Gastroesophageal sphincter (tissue), 4 donors: ENCODE measurements at regions not wholly inside any gene's neighbourhood (a gene's known extent, or its start where the extent isn't known, plus 50 kb on each side); places are given as distances from the start of the nearest gene placed in this dataset.

Source experiments
- ATAC-seq: fragments of 150-250 bp; one replicate; pipeline ENCODE4 v1.9.1; 2016; ENCODE audit warnings: mild to moderate bottlenecking, moderate library complexity
- H3K27ac ChIP-seq, 4 donors: fragments of 200-600 bp; sonication (generic) in 3 of 4; 1 replicate in 3 of 4; 2 replicates in 1 of 4; pipeline ENCODE4 v1.5.1; 2016 to 2019
- H3K27me3 ChIP-seq: fragments of 200-600 bp; sonication (generic); one replicate; pipeline ENCODE4 v1.5.1; 2019
- H3K36me3 ChIP-seq, 2 donors: fragments of 200-600 bp; sonication (generic); one replicate each; pipeline ENCODE4 v1.5.1; 2019; ENCODE audit warnings: control low read depth in 1 of 2
- H3K4me1 ChIP-seq, 3 donors: fragments of 200-600 bp; sonication (generic); 1 replicate in 2 of 3; 2 replicates in 1 of 3; pipeline ENCODE4 v1.5.1; 2016 to 2019; ENCODE audit warnings: control low read depth in 2 of 3
- H3K4me3 ChIP-seq, 2 donors: fragments of 200-600 bp; sonication (generic); one replicate each; pipeline ENCODE4 v1.5.1; 2019; ENCODE audit warnings: mild to moderate bottlenecking in 1 of 2, moderate library complexity in 1 of 2
- H3K9me3 ChIP-seq, 3 donors: fragments of 200-600 bp; sonication (generic); one replicate each; pipeline ENCODE4 v1.5.1; 2017 to 2019; ENCODE audit warnings: control low read depth in 2 of 3
- CTCF ChIP-seq, 4 experiments: fragments of 200-600 bp in 2 of 4; fragments of 450-650 bp in 2 of 4; sonication (generic) in 1 of 4; IDR thresholded peaks; one replicate each; pipeline ENCODE4 v1.5.1; 2017 to 2019; ENCODE audit warnings: antibody characterized with exemption in 4 of 4, mild to moderate bottlenecking in 2 of 4, moderate library complexity in 2 of 4
- EP300 ChIP-seq: sonication (generic); formaldehyde crosslinking; IDR thresholded peaks from one replicate; pipeline ENCODE4 v1.6.1; 2017; ENCODE audit warnings: antibody characterized with exemption, mild to moderate bottlenecking
- POLR2A ChIP-seq, 2 donors: fragments of 450-650 bp; IDR thresholded peaks; one replicate each; pipeline ENCODE4 v1.6.1; 2017; ENCODE audit warnings: antibody characterized with exemption in 2 of 2, mild to moderate bottlenecking in 2 of 2, moderate library complexity in 1 of 2
- POLR2AphosphoS5 ChIP-seq: sonication (generic); formaldehyde crosslinking; IDR thresholded peaks from one replicate; pipeline ENCODE4 v1.6.1; 2017; ENCODE audit warnings: antibody characterized with exemption
- WGBS, 2 donors: methylation state at CpG; one replicate each; pipeline ENCODE4 v1.1.5; 2018; ENCODE audit warnings: low coverage in 1 of 2; 5-methylcytosine and 5-hydroxymethylcytosine counted together

GRCh38 chr12:127556231-127556886, 710.6 kb upstream of the TMEM132C start:
- Histone ChIP-seq H3K4me3 (no peak overlapping the region), H3K27me3 (no peaks in the 10 kb centered on the region), H3K9me3 (peaks cover 0 to 5% (median 0%) of the 10 kb centered on the region in 3 donors), H3K27ac (no peak overlapping the region), H3K36me3 (no peaks in the 10 kb centered on the region), H3K4me1 (no peaks in the 10 kb centered on the region)
- no peak for ATAC-seq
- TF ChIP-seq CTCF (IDR thresholded peaks at IDR 0.05): no peak
- no peak for TF ChIP-seq POLR2A (IDR thresholded peaks at IDR 0.05)
- no peak for TF ChIP-seq POLR2AphosphoS5
- TF ChIP-seq EP300: no peak

- no peak overlapping the region for H3K27ac ChIP-seq
- 56 to 65% methylated on average over 3 of the region's 3 CpGs for WGBS, 2 donors
- no peaks in the 10 kb centered on the region for H3K4me1 ChIP-seq
- H3K9me3 ChIP-seq: no peaks in the 10 kb centered on the region
- H3K36me3 ChIP-seq: no peaks in the 10 kb centered on the region
- TF ChIP-seq EP300: no peak
- TF ChIP-seq CTCF (IDR thresholded peaks at IDR 0.05): no peak
- TF ChIP-seq POLR2A (IDR thresholded peaks at IDR 0.05): no peak
- no peak for TF ChIP-seq POLR2AphosphoS5
- no peak overlapping the region for H3K4me3 ChIP-seq
- peaks cover 5% of the 10 kb centered on the region for H3K27me3 ChIP-seq
- no peak for ATAC-seq
Observed at GRCh38 chr12:127558361-127558760, 708.6 kb upstream of the TMEM132C start.

- no peak overlapping the region for H3K4me3 ChIP-seq
- no peak for ATAC-seq
- no peaks in the 10 kb centered on the region for H3K4me1 ChIP-seq
- H3K27me3 ChIP-seq: peaks cover 7% of the 10 kb centered on the region
- no peaks in the 10 kb centered on the region for H3K36me3 ChIP-seq
- no peaks in the 10 kb centered on the region for H3K9me3 ChIP-seq
- TF ChIP-seq CTCF (IDR thresholded peaks at IDR 0.05): peak in 2 of 4 experiments; percentile 4 to 29
- TF ChIP-seq POLR2A (IDR thresholded peaks at IDR 0.05): no peak
- 15 to 24% methylated on average over 3 to 12 of the region's 12 CpGs for WGBS, 2 donors
- H3K27ac ChIP-seq: no peak overlapping the region
Observed at GRCh38 chr12:127559349-127560040, 707.5 kb upstream of the TMEM132C start.

- ATAC-seq: no peak
- Histone ChIP-seq H3K9me3 (peaks cover 0 to 5% (median 0%) of the 10 kb centered on the region in 3 donors), H3K27ac (no peak overlapping the region), H3K4me1 (no peaks in the 10 kb centered on the region), H3K4me3 (no peak overlapping the region), H3K27me3 (peaks cover 13% of the 10 kb centered on the region), H3K36me3 (no peaks in the 10 kb centered on the region)
- WGBS, 2 donors: 83% methylated on average over 1 of the region's 4 CpGs; no CpG with 5 or more reads in 1 of the 2 donors
- TF ChIP-seq EP300 (no peak), CTCF (IDR thresholded peaks at IDR 0.05) (no peak), POLR2A (IDR thresholded peaks at IDR 0.05) (no peak), POLR2AphosphoS5 (no peak)
Observed at GRCh38 chr12:127560041-127560478, 706.9 kb upstream of the TMEM132C start.

- H3K4me1 ChIP-seq: no peaks in the 10 kb centered on the region
- 81 to 88% methylated on average over 1 to 2 of the region's 2 CpGs for WGBS, 2 donors
- no peak overlapping the region for H3K27ac ChIP-seq
- TF ChIP-seq EP300: no peak
- TF ChIP-seq CTCF (IDR thresholded peaks at IDR 0.05): no peak
- H3K27me3 ChIP-seq: peaks cover 18% of the 10 kb centered on the region
- no peak overlapping the region for H3K4me3 ChIP-seq
- no peaks in the 10 kb centered on the region for H3K36me3 ChIP-seq
- H3K9me3 ChIP-seq: peaks cover 0 to 11% (median 0%) of the 10 kb centered on the region in 3 donors
- no peak for ATAC-seq
Observed at GRCh38 chr12:127562816-127563215, 704.2 kb upstream of the TMEM132C start.
